Hematopoietic multipotent progenitor cell treated with erythropoietin and hydrocortisone succinate and interleukin-3 and kit ligand, for 6 days (in vitro differentiated cells): ENCODE measurements at regions not wholly inside any gene's neighbourhood (a gene's known extent, or its start where the extent isn't known, plus 50 kb on each side); places are given as distances from the start of the nearest gene placed in this dataset.

Source experiments
- DNase-seq: peaks from one replicate; pipeline ENCODE4 v3.0.0-alpha.2; 2015

DNA sequence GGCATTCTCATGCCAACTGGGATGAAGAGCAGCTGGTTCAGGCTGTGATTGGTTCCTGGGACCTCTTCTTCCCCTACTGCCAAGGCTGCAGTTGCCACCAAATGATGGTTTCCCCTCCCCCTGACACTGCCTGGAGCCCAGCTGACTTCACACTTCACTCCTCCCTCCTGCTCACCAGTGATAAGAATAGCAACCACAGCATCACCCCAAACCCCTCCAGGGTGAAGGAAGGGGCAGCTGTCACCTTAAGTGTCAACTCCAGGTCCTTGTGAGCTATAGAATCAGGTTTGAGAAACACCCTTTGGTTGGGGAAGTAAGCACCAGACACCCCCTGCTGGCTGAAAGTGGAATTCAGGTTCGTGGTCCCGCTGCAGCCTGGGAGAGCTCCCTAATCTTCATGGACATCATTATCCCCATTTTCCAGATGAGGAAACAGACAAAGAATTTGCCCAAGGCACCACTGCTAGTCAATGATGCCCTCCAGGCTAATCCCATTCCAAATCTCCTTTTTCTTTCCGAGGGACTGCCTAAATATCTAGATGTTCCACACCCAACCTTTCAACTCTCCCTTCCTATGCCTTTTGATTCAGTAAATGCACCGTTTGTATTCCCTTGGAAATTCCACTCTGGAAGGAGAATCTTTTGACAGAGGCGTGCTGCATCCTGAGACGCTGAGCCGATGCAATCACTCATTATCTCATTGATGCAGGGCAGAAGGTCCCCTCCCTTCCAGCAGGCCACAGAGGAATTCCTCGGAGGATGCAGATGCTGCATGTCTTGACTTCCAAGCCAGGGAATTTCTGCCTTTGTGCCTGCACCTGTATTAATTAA is 50.6 kb upstream of the UQCRFS1 start:
- DNase-seq: peak; percentile 67

DNA sequence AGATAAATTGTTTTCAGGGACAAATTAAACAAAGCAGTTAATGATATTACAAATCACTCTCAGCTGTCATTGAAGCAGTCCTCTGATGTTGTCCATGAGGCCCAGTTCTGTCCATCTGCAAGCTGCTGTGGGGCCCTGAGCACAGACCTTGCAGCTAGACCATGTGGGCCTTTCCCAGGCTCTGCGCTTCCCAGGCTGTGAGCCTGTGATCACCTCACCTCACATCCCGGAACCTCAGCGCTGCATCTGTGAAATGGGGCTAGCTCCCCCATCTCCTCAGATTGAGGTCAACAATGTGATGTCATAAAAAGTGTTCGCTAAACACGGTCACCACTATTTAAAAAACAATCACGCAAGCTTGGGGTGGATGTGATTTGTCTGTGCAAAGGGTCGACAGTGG is 51.9 kb upstream of the UQCRFS1 start:
- DNase-seq: no peak

DNA sequence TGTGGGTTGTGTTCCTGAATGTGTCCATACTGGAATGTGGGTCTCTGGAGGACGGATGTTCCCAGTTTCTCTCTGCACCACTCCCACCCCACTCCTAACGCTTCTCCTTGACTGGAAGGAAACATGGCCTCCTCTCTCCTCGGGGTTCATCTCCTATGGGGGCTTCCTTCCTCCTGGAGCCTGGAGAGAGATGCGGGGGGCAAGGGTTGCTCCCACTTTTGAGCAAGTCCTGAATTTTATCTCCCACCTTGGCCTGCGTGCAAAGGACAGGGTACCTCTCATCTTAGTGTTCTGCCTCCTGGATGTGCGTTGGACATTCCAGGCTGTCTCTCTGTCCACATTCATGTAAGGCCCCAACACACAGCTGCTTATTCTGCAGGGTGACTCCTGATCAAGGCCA is 52.5 kb upstream of the UQCRFS1 start:
- no peak for DNase-seq

DNA sequence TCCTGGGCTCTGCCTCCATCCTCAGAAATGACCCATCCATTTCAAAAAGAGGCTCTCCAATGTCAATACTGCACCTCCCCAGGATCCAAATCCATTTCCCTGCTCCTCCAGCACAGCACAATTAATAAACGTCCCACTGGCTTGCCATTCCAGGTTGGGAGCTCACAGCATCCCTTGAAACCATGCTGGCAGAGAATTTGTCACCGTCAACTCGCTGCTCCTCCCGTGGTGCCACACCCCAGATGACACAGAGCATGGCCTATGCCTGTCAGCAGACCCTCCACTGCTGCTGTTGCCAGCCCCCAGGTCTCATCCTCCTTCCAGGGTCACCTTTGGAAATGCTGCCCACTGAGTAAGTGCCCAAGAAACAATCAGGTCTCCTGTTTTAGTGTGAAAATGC is 53.0 kb upstream of the UQCRFS1 start:
- DNase-seq: no peak

DNA sequence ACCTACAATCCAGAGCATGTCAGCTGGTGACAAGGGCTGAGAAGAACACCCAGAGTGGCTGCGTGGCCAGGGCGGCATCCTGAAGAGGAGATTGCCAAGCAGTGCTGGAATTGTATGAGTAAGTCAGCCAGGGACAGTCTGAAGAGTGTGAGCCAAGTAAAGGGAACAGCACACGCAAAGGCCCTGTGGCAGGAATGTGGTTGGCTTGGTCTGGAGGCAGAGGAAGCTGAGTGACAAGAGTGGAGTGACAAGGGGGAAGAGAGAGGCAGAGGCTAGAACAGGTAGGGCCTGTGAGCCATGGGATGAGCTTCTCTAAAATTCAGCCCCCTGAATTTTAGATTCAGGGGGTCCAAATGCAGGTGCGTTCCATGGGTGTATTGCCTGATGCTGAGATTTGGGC is 53.7 kb upstream of the UQCRFS1 start:
- DNase-seq: no peak

DNA sequence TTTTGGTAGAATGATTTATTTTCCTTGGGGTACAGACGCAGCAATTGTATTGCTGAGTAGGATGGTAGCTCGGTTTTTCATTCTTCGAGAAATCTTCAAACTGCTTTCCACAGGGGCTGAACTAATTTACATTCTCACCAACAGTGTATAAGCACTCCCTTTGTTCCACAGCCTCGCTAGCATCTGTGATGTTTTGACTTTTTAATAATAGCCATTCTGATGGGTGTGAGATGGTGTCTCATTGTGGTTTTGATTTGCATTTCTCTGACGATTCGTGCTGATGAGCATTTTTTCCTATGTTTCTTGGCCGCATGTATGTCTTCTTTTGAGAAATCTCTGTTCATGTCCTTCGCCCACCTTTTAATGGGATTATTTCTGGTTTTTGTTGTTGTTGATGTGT is 54.8 kb upstream of the UQCRFS1 start:
- DNase-seq: no peak

DNA sequence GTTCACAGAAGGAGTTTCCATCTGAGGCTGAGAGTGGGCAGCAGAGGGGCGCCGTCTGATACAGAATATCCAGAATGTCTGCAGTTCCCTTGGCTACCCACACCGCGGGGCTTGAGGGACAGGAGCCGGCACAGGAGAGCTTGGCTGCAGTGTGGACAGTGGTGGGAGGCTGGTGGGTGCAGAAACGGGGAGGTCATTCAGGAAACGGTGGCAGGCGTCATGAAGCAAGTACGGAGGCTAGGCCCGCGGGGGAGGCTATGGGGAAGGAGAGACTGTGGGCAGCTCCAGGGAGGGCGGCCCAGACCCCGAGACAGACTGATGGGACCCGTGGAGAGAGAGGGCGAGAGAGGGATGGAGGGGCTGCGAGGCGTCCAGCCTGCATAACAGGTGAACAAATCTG is 55.2 kb upstream of the UQCRFS1 start:
- DNase-seq: no peak

DNA sequence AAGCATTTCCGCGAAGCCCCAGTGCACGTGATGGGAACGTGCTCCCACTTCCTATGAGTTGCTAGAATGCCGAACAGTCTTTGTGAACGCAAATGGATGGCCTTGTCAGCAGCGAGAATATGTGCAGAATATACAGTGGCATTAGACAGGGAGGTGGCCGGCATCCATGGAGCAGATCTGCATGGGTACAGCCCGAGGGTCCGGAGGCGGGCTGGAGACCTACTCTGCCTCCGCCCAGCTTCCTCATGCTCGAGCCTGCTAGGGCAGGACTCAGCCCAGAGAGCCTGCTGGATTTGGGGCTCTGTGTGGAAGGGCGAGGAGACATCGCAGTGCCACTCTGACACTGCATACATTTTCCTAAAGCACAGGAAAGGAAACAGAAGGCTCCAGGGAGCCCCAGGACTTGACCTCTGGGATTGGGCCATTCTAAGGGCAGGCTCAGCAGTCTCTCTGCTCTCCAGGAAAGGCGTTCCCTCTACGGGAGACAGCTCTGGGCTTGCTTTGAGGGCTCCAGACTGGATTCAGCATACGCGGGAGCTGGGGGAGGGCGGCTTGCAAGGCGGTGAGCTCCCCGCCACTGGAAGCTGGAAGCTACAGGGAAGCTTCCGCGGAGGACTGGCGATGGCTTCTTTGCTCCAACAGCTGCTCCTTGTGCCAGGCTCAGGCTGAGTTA is 55.9 kb upstream of the UQCRFS1 start:
- no peak for DNase-seq

DNA sequence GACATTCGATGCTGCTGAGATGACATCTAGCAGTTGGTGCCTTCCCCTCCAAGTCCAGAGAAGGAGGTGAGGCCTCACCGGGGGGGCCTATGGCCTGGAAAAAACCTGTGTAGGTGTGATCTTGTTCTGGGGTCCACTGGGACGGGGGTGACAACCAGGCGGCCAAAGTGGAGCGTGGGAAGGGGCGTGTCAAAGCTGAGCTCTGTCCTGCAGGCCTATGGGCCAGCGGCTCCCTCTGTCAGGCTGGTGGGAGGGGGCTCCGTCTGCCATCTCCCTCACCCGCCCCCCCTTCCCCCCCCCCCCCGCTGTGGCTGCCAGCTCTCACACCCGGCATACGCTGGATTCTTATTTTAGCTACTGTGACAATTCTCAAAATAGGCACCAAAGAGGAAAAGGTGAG is 56.7 kb upstream of the UQCRFS1 start:
- DNase-seq: no peak

DNA sequence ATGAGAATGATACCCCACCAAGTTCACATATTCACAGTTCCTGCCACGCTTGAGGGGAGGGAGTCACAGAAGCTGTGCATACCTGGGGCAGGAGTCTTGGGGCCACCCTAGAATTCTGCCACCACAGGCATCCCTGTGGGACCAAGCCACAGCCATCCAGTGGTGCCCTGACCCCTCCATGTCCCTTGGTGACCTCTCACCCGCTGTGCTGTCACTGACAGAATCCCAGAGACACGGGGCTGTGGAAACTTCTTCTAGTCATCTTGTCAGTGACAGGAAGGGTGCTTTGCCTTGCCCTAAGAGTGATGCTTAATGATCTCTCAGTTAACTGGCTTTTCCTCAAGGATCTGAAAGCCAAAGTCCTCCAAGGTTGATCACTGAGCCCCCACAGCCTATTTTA is 58.4 kb upstream of the UQCRFS1 start:
- DNase-seq: no peak

DNA sequence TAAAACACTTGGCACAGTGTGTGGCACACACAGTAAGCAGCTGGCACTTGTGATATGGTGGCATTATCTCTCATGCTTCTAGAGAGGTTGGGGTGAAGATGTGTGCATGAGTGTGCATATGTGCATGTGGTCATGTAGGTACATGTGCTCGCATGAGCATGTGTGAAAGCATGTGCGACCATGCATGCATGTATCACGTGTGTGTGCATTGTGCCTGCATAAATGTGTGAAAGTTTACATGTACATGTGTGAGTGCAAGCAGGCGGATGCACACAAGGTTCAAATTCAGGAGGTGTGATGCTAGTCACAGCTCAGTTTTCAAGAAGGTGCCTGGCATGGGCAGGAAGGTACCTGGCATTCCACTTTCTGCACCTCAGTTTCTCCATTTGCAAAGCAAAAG is 59.0 kb upstream of the UQCRFS1 start:
- no peak for DNase-seq

DNA sequence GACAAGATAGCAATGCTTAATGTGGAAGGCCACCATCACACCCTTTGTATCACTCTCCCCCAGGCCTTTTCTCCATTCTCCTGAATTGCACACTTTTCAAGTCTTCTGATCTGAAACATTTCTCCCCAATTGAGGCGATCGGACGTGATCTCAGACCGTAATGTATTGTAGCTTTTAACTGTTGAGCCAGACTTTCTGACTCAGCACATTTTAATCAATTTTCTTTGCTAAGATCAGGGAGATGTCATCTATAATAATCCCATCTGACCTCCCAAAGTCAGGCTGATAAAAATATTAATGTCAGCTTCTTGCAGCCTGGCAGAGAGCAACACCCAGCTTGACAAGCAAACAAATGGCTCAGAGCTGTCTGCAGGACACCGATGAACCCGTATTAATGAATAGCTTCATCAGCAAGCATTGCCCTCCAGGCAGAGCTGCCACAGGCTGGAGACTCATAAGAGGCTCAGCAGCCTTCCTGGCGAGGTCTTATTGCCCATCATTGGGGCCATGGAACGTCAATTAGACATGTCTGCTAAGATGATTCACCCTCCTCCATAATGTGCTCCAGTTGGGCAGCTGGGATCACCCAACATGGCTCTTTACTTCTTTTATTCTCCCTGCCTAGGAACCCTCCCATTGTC is 60.2 kb upstream of the UQCRFS1 start:
- no peak for DNase-seq

DNA sequence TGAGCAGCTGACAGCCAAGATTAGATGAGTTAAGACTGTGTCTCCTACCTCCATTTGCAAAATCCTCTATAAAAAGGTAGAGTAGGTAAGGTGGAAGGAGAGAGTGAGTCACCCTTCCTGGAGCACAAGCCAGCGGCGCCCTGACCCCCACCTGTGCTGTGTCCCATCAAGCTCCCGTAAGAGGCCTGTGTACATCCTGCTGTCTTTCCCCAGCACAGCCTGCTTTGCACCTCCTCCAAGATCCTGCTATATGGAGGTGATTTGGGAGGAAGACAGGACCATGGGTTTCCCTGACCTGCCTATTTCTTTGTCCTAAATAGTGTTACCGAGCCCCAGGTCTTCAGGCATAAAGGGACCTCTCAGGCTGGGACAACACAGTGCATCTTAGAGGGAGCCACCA is 62.3 kb upstream of the UQCRFS1 start:
- no peak for DNase-seq

DNA sequence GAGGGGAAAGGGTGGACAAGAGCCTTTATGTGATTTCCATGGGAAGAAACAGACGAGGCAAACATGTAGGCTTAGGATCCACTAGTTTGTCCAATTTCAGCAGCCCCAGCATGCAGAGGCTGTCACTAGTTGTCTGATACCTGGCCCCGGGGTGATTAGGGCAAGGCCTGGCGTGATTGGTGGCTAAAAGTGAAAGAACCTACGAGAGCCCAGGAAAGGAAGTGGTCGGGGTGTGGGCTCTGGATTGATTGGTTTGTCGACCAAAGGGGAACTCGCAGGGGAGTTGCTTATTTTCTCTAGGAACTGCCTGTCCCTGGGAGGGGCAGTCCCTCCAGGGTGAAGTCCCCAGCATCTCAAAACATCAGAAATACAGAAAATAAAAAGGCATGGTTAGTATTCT is 64.2 kb upstream of the UQCRFS1 start:
- DNase-seq: peak; percentile 12

DNA sequence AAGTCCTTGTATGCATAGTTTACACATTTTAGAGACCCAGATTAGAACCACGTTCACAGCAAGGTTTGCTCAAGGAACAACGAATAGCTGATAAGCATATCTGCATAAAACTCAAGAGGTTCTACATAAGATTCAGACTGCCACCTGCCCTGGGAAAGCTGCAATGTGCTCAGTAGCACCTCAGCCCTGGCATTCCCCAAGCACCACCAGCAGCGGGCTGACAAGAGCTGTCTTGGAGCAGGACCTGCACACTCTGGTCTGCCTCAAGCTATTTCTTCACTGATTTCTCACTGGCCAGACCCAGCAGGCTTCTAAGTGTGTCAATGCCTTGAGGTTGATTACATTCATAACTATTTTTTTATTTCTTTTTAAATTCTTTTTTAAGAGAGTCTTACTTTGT is 65.8 kb upstream of the UQCRFS1 start:
- no peak for DNase-seq

DNA sequence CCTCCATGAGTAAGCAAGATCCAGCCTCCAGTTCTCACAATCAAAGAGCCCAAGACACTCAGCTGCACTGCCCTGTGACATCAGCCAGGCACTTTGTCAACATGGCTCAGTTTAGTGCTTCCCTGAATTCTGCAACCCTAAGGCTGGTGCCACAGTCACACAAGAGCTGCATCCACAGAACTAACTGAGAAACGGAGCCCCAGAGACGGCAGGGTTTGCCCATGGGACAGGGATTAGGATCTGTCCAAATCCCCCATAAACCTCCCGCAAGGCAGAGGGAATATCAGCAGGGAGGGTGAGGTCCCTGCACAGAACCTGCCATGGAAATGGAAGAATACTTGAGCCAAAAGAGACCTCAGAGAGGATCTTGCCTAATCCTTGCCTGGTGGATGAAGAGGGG is 70.4 kb upstream of the UQCRFS1 start:
- no peak for DNase-seq

DNA sequence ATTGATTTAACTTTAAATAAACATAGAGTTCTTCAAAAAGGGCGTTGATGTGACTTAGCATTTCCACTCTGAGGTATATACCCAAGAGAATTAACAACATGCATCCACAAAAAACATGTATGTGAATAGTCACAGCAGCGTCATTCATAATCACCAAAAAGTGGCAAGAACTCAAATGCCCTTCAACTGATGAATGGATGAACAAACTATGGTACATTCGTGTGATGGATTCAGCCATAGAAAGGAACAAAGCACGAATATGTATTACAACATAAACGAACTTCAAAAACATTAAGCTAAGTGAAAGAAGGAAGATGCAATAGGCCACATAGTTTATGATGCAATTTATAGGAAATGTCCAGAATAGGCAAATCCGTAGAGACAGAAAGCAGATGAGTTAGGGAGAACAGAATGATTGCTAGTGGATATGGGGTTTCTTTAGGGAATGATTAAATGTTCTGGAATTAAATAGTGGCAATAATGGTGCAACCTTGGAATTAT is 72.3 kb upstream of the UQCRFS1 start:
- DNase-seq: no peak

DNA sequence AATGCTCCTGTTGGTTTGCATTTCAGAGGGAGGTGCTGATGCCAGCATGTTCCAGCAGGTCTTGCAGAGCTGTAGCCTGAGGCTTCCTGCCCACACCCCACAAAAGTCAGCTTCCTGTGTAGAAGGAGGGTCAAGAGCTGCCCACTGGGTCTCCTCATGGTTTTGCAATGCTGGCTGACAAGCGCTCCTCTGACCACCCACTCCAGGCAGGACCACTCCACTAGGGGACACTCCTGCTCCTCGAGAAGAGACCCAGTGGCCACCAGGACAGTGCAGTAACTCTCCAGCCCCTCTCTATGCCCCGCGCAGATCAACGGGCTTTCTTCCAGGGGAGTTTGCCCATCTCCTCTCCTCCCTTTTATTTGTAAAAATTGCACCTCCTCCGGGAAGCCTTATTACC is 72.9 kb upstream of the UQCRFS1 start:
- no peak for DNase-seq

DNA sequence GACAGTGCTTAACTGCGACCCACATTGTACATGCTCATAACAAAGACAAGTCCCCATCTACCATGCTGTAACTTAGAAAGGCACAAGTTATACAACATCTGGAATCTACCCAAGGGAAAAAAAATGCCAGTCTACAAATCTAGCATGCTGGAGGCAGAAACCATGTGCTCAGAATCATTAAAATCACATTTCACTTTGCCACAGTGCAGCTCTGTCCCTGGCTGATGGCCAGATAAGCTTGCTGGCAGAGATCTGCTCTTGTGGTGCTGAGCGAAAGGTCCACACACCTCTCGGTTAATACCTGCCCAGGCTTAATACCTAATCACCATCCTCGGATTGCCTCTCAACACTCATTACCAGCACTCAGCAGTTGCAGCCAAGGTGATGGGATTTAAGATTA is 74.1 kb upstream of the UQCRFS1 start:
- DNase-seq: no peak

DNA sequence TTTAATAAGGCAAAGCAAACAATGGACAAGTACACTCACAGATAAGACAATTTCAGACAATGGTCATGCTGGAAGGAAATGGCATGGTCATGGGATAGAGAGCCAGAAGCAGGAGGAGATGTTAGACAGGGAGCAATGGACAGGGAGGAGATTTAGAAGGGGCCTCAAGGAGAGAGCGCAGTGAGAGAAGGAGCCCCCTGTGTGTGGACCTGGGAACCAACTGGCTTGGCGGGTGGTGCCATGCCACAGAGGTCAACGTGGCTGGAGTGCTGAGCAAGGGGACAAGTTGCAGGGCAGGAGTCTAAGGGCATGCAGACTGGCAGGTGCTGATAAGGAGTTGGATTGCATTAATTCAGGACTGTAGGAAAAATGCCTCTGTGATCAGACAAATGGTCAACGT is 75.3 kb upstream of the UQCRFS1 start:
- no peak for DNase-seq

DNA sequence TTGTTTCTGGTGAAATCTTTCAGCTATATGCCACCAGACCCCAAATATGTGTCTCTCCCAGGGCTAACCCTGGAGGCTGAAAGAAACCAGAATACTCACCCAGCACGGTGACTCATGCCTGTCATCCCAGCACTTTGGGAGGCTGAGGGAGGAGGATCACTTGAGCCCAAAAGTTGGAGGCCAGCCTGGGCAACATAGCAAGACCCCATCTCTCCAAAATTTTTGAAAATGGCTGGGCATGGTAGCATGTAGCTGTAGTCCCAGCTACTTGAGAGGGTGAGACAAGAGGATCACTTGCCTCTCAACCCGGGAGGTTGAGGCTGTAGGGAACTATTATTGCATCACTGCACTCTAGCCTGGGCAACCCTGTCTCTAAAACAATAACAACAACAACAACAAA is 76.1 kb upstream of the UQCRFS1 start:
- DNase-seq: no peak

DNA sequence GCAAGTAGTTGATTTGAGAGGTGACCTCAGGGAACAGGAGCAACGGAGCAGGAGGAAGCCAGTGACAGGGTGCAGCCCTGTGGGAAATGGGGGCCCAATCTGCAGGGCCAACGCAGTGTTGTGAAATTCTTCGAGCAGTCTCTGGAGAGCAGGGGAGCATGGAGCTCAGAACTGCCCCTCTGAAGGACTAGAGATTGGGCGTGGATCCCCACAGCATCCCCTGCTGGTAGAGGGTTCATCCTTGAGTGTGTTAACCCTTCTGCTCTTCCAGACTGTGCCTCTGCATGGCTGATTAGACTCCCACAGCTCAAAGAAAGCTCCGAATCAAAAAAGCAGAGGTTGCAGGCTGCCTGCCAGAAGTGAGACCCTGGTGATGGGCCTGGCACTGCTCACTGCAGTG is 77.9 kb upstream of the UQCRFS1 start:
- DNase-seq: no peak

DNA sequence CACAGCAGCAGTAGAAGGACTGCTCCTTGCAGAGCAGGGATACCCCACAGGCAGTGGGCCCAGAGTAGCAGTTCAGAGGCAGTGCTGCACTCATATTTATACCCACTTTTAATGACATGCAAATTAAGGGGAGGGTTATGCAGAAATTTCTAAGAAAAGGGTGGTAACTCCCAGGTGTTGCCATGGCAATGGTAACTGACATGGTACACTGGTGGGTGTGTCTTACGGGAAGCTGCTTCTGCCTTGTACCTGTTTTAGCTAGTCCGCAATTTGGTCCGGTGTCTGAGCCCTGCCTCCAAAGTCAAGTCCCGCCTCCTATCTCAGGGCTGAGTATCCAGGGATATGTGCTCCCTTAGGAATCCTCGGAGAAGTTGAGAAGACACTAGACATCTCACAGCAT is 79.2 kb upstream of the UQCRFS1 start:
- no peak for DNase-seq

DNA sequence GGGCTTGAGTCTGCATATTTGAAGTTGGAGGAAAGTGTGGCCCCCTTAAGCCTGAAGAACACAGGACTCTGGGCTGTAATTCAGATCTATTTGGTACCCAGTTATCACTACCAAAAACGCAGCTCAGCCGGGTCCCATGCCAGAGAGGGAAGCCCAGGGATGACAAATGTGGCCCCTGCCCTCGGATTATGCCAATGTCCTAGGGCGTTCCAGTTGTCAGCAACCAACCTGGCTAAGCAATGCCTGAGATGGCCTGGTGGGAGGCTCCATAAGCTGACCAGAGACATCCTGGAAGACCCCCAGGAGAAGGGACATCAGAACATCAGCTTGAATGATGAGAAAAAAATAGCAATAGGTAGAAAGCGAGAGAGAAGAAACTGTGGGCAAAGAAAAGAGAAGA is 79.6 kb upstream of the UQCRFS1 start:
- no peak for DNase-seq
